ENCODE measurements at regions not wholly inside any gene's neighbourhood (a gene's known extent, or its start where the extent isn't known, plus 50 kb on each side); places are given as distances from the start of the nearest gene placed in this dataset.

- Histone ChIP-seq H3K27me3 (ENCODE audit: control insufficient read depth, extremely low read depth, insufficient read depth, low read length) (no peaks in the 10 kb centered on the region), H3K9me3 (ENCODE audit: control insufficient read depth, low read depth, low read length) (no peaks in the 10 kb centered on the region), H3K4me3 (ENCODE audit: control insufficient read depth in 2 of 3, extremely low read depth in 1 of 3, insufficient read depth in 2 of 3, low read depth in 1 of 3, low read length in 3 of 3) (no peak overlapping the region), H3K4me1 (ENCODE audit: control insufficient read depth, extremely low read depth, insufficient read depth, low read length) (no peaks in the 10 kb centered on the region), H2AFZ (ENCODE audit: control insufficient read depth, low read length) (no peak overlapping the region), H3K9me1 (ENCODE audit: control insufficient read depth, extremely low read depth, insufficient read depth, low read length) (no peaks in the 10 kb centered on the region), H3K4me2 (ENCODE audit: control insufficient read depth, extremely low read depth, insufficient read depth, low read depth, low read length) (no peak overlapping the region), H4K20me1 (ENCODE audit: control insufficient read depth, extremely low read depth, insufficient read depth, low read length) (no peaks in the 10 kb centered on the region), H3K79me2 (ENCODE audit: control insufficient read depth, insufficient read depth, low read length) (no peaks in the 10 kb centered on the region), H3K36me3 (ENCODE audit: control insufficient read depth in 2 of 2, extremely low read depth in 1 of 2, insufficient read depth in 2 of 2, low read length in 2 of 2) (no peaks in the 10 kb centered on the region), H3K27ac (ENCODE audit: control insufficient read depth, insufficient read depth, low read length) (no peak overlapping the region), H3K9ac (ENCODE audit: control insufficient read depth, extremely low read depth, insufficient read depth, low read length) (no peak overlapping the region)
- FAIRE-seq (no peak), DNase-seq (ENCODE audit: low read depth, low spot score) (no peak)
- dilution Hi-C loops (cut with MboI; ENCODE audit: extremely low pct_ligation_motif_present, low sequenced_read_pairs), result no loop called here
- TF ChIP-seq EZH2 (IDR thresholded peaks at IDR 0.05; ENCODE audit: low read length) (no peak), CTCF (optimal IDR thresholded peaks at IDR 0.05 in 1 of 3, IDR thresholded peaks at IDR 0.05 in 1 of 3, conservative IDR thresholded peaks at IDR 0.05 in 1 of 3; ENCODE audit: extremely low read depth in 1 of 3, insufficient read depth in 2 of 3, low read length in 3 of 3) (no peak)
Observed at GRCh38 chr1:100615686-100616085, 77.7 kb downstream of the GPR88 start.

GRCh38 chr1:100616121-100616621 lies 78.2 kb downstream of the GPR88 start:
- H3K27me3 ChIP-seq (ENCODE audit: control insufficient read depth, extremely low read depth, insufficient read depth, low read length), result no peaks in the 10 kb centered on the region
- no peaks in the 10 kb centered on the region for H3K9me3 ChIP-seq (ENCODE audit: control insufficient read depth, low read depth, low read length)
- FAIRE-seq (no peak), DNase-seq (ENCODE audit: low read depth, low spot score) (no peak)
- H3K79me2 ChIP-seq (ENCODE audit: control insufficient read depth, insufficient read depth, low read length), result no peaks in the 10 kb centered on the region
- H3K9me1 ChIP-seq (ENCODE audit: control insufficient read depth, extremely low read depth, insufficient read depth, low read length), result no peaks in the 10 kb centered on the region
- H3K4me1 ChIP-seq (ENCODE audit: control insufficient read depth, extremely low read depth, insufficient read depth, low read length), result no peaks in the 10 kb centered on the region
- H3K27ac ChIP-seq (ENCODE audit: control insufficient read depth, insufficient read depth, low read length), result no peak overlapping the region
- TF ChIP-seq EZH2 (IDR thresholded peaks at IDR 0.05; ENCODE audit: low read length) (no peak), CTCF (optimal IDR thresholded peaks at IDR 0.05 in 1 of 3, IDR thresholded peaks at IDR 0.05 in 1 of 3, conservative IDR thresholded peaks at IDR 0.05 in 1 of 3; ENCODE audit: extremely low read depth in 1 of 3, insufficient read depth in 2 of 3, low read length in 3 of 3) (no peak)
- H3K9ac ChIP-seq (ENCODE audit: control insufficient read depth, extremely low read depth, insufficient read depth, low read length), result no peak overlapping the region
- H2AFZ ChIP-seq (ENCODE audit: control insufficient read depth, low read length), result no peak overlapping the region
- no peak overlapping the region for H3K4me2 ChIP-seq (ENCODE audit: control insufficient read depth, extremely low read depth, insufficient read depth, low read depth, low read length)
- no peaks in the 10 kb centered on the region for H3K36me3 ChIP-seq (ENCODE audit: control insufficient read depth in 2 of 2, extremely low read depth in 1 of 2, insufficient read depth in 2 of 2, low read length in 2 of 2)
- dilution Hi-C loops (cut with MboI; ENCODE audit: extremely low pct_ligation_motif_present, low sequenced_read_pairs), result no loop called here
- no peak overlapping the region for H3K4me3 ChIP-seq (ENCODE audit: control insufficient read depth in 2 of 3, extremely low read depth in 1 of 3, insufficient read depth in 2 of 3, low read depth in 1 of 3, low read length in 3 of 3)
- H4K20me1 ChIP-seq (ENCODE audit: control insufficient read depth, extremely low read depth, insufficient read depth, low read length), result no peaks in the 10 kb centered on the region

Measured in keratinocyte (primary cell).